Naive thymus-derived CD4-positive, alpha-beta T cell (primary cell): ENCODE measurements at regions not wholly inside any gene's neighbourhood (a gene's known extent, or its start where the extent isn't known, plus 50 kb on each side); places are given as distances from the start of the nearest gene placed in this dataset.

Experiments
- ATAC-seq: fragments of 150-1000 bp; cut with Tn5 transposase; 2 replicates; pipeline ENCODE4 v1.10.0; 2021; ENCODE audit warnings: mild to moderate bottlenecking, moderate library complexity
- CTCF ChIA-PET: fragments of 350-600 bp; sonication (Branson Sonifier 250); formaldehyde crosslinking; loops from one replicate; lab custom pipeline; 2021; ENCODE audit warnings: antibody characterized with exemption; lab: Charles Lee
- POLR2A ChIA-PET: fragments of 350-600 bp; sonication (Branson Sonifier 250); formaldehyde crosslinking; loops from one replicate; lab custom pipeline; 2021; ENCODE audit warnings: antibody characterized with exemption, inconsistent platforms; lab: Charles Lee
- DNase-seq, 9 donors: peaks; one replicate each; pipeline versions ENCODE4 v3.0.0 to v3.0.0-alpha.2; 2020 to 2022; ENCODE audit warnings: mixed read lengths in 1 of 9
- H3K27ac ChIP-seq: one replicate; pipeline ENCODE4 v1.7.0; 2013; ENCODE audit warnings: mild to moderate bottlenecking, low read depth, low read length, moderate library complexity
- H3K27me3 ChIP-seq, 2 donors: one replicate each; pipeline ENCODE4 v1.7.0; 2013; ENCODE audit warnings: low read length in 2 of 2, mild to moderate bottlenecking in 2 of 2, moderate library complexity in 2 of 2; ENCODE audit not compliant: control insufficient read depth in 2 of 2, insufficient read depth in 2 of 2
- H3K36me3 ChIP-seq, 3 experiments: 1 replicate in 2 of 3; 2 replicates in 1 of 3; pipeline ENCODE4 v1.7.0; 2013; ENCODE audit warnings: low read length in 3 of 3, mild to moderate bottlenecking in 3 of 3, moderate library complexity in 1 of 3; ENCODE audit not compliant: insufficient read depth in 3 of 3, control insufficient read depth in 2 of 3
- H3K4me1 ChIP-seq, 2 donors: one replicate each; pipeline ENCODE4 v1.7.0; 2013; ENCODE audit warnings: low read length in 2 of 2, mild to moderate bottlenecking in 2 of 2, moderate library complexity in 1 of 2; ENCODE audit not compliant: control insufficient read depth in 2 of 2, insufficient read depth in 2 of 2
- H3K4me3 ChIP-seq: 2 replicates; pipeline ENCODE4 v1.7.0; 2013; ENCODE audit warnings: mild to moderate bottlenecking, low read length
- H3K9me3 ChIP-seq, 3 experiments: 1 replicate in 2 of 3; 2 replicates in 1 of 3; pipeline ENCODE4 v1.7.0; 2013; ENCODE audit warnings: low read length in 3 of 3; ENCODE audit not compliant: control insufficient read depth in 2 of 3
- H3K27ac Mint-ChIP-seq, 9 donors: one replicate each; pipeline ENCODE4 v1.8.0; 2020 to 2022; ENCODE audit warnings: mixed read lengths in 9 of 9, mild to moderate bottlenecking in 8 of 9, moderate library complexity in 5 of 9, inconsistent platforms in 2 of 9
- H3K27me3 Mint-ChIP-seq, 5 donors: one replicate each; pipeline ENCODE4 v1.8.0; 2021 to 2022; ENCODE audit warnings: mixed read lengths in 5 of 5, mild to moderate bottlenecking in 1 of 5
- H3K36me3 Mint-ChIP-seq, 5 donors: one replicate each; pipeline ENCODE4 v1.8.0; 2020 to 2022; ENCODE audit warnings: mixed read lengths in 5 of 5, mild to moderate bottlenecking in 3 of 5, inconsistent platforms in 1 of 5
- H3K4me1 Mint-ChIP-seq, 7 donors: one replicate each; pipeline ENCODE4 v1.8.0; 2020 to 2022; ENCODE audit warnings: mixed read lengths in 7 of 7, mild to moderate bottlenecking in 3 of 7, inconsistent platforms in 1 of 7
- H3K4me3 Mint-ChIP-seq, 10 donors: one replicate each; pipeline ENCODE4 v1.8.0; 2020 to 2022; ENCODE audit warnings: mild to moderate bottlenecking in 10 of 10, mixed read lengths in 10 of 10, moderate library complexity in 6 of 10, inconsistent platforms in 2 of 10
- H3K9me3 Mint-ChIP-seq, 11 donors: one replicate each; pipeline ENCODE4 v1.8.0; 2020 to 2022; ENCODE audit warnings: mixed read lengths in 11 of 11, mild to moderate bottlenecking in 4 of 11, inconsistent platforms in 1 of 11, moderate library complexity in 1 of 11
- intact Hi-C, 2 donors: fragments of 100-400 bp; cut with micrococcal nuclease; formaldehyde crosslinking; loops; one replicate each; pipeline ENCODE4 v1.15.1; 2023

- Mint-ChIP-seq H3K4me1 (peaks cover 0 to 26% (median 6%) of the 10 kb centered on the region in 7 donors), H3K27me3 (peaks cover 0 to 11% (median 6%) of the 10 kb centered on the region in 5 donors), H3K27ac (no peak overlapping the region), H3K36me3 (peaks cover 4 to 9% (median 7%) of the 10 kb centered on the region in 5 donors), H3K4me3 (no peak overlapping the region), H3K9me3 (peaks cover 1 to 12% (median 7%) of the 10 kb centered on the region in 11 donors)
- Histone ChIP-seq H3K27me3 (no peaks in the 10 kb centered on the region), H3K4me3 (no peak overlapping the region), H3K27ac (no peak overlapping the region), H3K4me1 (no peaks in the 10 kb centered on the region), H3K36me3 (no peaks in the 10 kb centered on the region), H3K9me3 (no peaks in the 10 kb centered on the region)
- DNase-seq (no peak), ATAC-seq (no peak)
- intact Hi-C loops: no loop called here
- ChIA-PET CTCF (no interaction called here), POLR2A (no interaction called here)
Measured at GRCh38 chr5:175591293-175591692, 66.6 kb upstream of the HRH2 start.

- Mint-ChIP-seq H3K27ac (no peak overlapping the region), H3K27me3 (peaks cover 0 to 10% (median 7%) of the 10 kb centered on the region in 5 donors), H3K4me3 (no peak overlapping the region), H3K9me3 (peaks cover 0 to 10% (median 4%) of the 10 kb centered on the region in 11 donors), H3K36me3 (peaks cover 0 to 7% (median 5%) of the 10 kb centered on the region in 5 donors), H3K4me1 (peaks cover 0 to 27% (median 5%) of the 10 kb centered on the region in 7 donors)
- no peaks in the 10 kb centered on the region for H3K27me3 ChIP-seq
- H3K4me3 ChIP-seq: no peak overlapping the region
- H3K36me3 ChIP-seq: no peaks in the 10 kb centered on the region
- DNase-seq (no peak), ATAC-seq (no peak)
- ChIA-PET POLR2A (no interaction called here), CTCF (no interaction called here)
- no peaks in the 10 kb centered on the region for H3K4me1 ChIP-seq
- intact Hi-C loops: no loop called here
- H3K27ac ChIP-seq: no peak overlapping the region
- no peaks in the 10 kb centered on the region for H3K9me3 ChIP-seq
Measured at GRCh38 chr5:175593794-175594193, 64.1 kb upstream of the HRH2 start.

GRCh38 chr5:175595905-175596304, 62.0 kb upstream of the HRH2 start:
- intact Hi-C loops: no loop called here
- Histone ChIP-seq H3K27me3 (no peaks in the 10 kb centered on the region), H3K36me3 (no peaks in the 10 kb centered on the region), H3K4me1 (no peaks in the 10 kb centered on the region), H3K9me3 (no peaks in the 10 kb centered on the region), H3K4me3 (no peak overlapping the region), H3K27ac (no peak overlapping the region)
- Mint-ChIP-seq H3K4me1 (peaks cover 0 to 19% (median 0%) of the 10 kb centered on the region in 7 donors), H3K4me3 (no peak overlapping the region), H3K36me3 (peaks cover 0 to 7% (median 5%) of the 10 kb centered on the region in 5 donors), H3K9me3 (peaks cover 0 to 10% (median 4%) of the 10 kb centered on the region in 11 donors), H3K27me3 (peaks cover 0 to 11% (median 5%) of the 10 kb centered on the region in 5 donors), H3K27ac (peak overlapping the region in 1 of 9 donors; percentile 6)
- DNase-seq: no peak
- ChIA-PET CTCF (no interaction called here), POLR2A (no interaction called here)
- no peak for ATAC-seq

GRCh38 chr5:175596761-175597189, 61.1 kb upstream of the HRH2 start:
- peaks cover 0 to 7% (median 5%) of the 10 kb centered on the region in 5 donors for H3K36me3 Mint-ChIP-seq
- no peak overlapping the region for H3K4me3 Mint-ChIP-seq
- CTCF ChIA-PET: interaction anchor here (0.6 kb wide), 1 partner anchor 122 kb away, joined by 3 read pairs; no protein-coding TSS in a partner anchor
- H3K27ac ChIP-seq: no peak overlapping the region
- H3K4me1 ChIP-seq: no peaks in the 10 kb centered on the region
- peaks cover 0 to 11% (median 5%) of the 10 kb centered on the region in 5 donors for H3K27me3 Mint-ChIP-seq
- no peak overlapping the region for H3K4me3 ChIP-seq
- no peaks in the 10 kb centered on the region for H3K9me3 ChIP-seq
- H3K4me1 Mint-ChIP-seq: peaks cover 0 to 18% (median 0%) of the 10 kb centered on the region in 7 donors
- no peak for DNase-seq
- H3K27me3 ChIP-seq: no peaks in the 10 kb centered on the region
- H3K36me3 ChIP-seq: no peaks in the 10 kb centered on the region
- no peak for ATAC-seq
- no peak overlapping the region for H3K27ac Mint-ChIP-seq
- H3K9me3 Mint-ChIP-seq: peaks cover 0 to 10% (median 4%) of the 10 kb centered on the region in 11 donors
- POLR2A ChIA-PET: no interaction called here
- intact Hi-C loops: no loop called here

GRCh38 chr5:175597718-175598117, 60.2 kb upstream of the HRH2 start:
- Mint-ChIP-seq H3K36me3 (peaks cover 0 to 7% (median 5%) of the 10 kb centered on the region in 5 donors), H3K4me1 (peaks cover 0 to 15% (median 0%) of the 10 kb centered on the region in 7 donors), H3K4me3 (no peak overlapping the region), H3K27me3 (peaks cover 0 to 11% (median 8%) of the 10 kb centered on the region in 5 donors), H3K27ac (no peak overlapping the region), H3K9me3 (peaks cover 0 to 10% (median 4%) of the 10 kb centered on the region in 11 donors)
- Histone ChIP-seq H3K27me3 (no peaks in the 10 kb centered on the region), H3K9me3 (no peaks in the 10 kb centered on the region), H3K4me3 (no peak overlapping the region), H3K27ac (no peak overlapping the region), H3K36me3 (no peaks in the 10 kb centered on the region), H3K4me1 (no peaks in the 10 kb centered on the region)
- no peak for ATAC-seq
- intact Hi-C loops: no loop called here
- DNase-seq: no peak
- CTCF ChIA-PET: no interaction called here
- POLR2A ChIA-PET: no interaction called here

- no peak for ATAC-seq
- no peak overlapping the region for H3K4me3 ChIP-seq
- no peaks in the 10 kb centered on the region for H3K36me3 ChIP-seq
- no peak overlapping the region for H3K27ac ChIP-seq
- H3K4me3 Mint-ChIP-seq: no peak overlapping the region
- intact Hi-C loops: no loop called here
- H3K27ac Mint-ChIP-seq: no peak overlapping the region
- POLR2A ChIA-PET: no interaction called here
- no peak for DNase-seq
- peaks cover 0 to 15% (median 9%) of the 10 kb centered on the region in 5 donors for H3K27me3 Mint-ChIP-seq
- H3K4me1 Mint-ChIP-seq: peaks cover 0 to 14% (median 0%) of the 10 kb centered on the region in 7 donors
- peaks cover 0 to 10% (median 4%) of the 10 kb centered on the region in 11 donors for H3K9me3 Mint-ChIP-seq
- CTCF ChIA-PET: no interaction called here
- H3K4me1 ChIP-seq: no peaks in the 10 kb centered on the region
- H3K27me3 ChIP-seq: no peaks in the 10 kb centered on the region
- H3K9me3 ChIP-seq: no peaks in the 10 kb centered on the region
- H3K36me3 Mint-ChIP-seq: peaks cover 0 to 7% (median 5%) of the 10 kb centered on the region in 5 donors
Measured at GRCh38 chr5:175598774-175599173, 59.1 kb upstream of the HRH2 start.

- no peak overlapping the region for H3K4me3 Mint-ChIP-seq
- no peaks in the 10 kb centered on the region for H3K4me1 ChIP-seq
- no peak overlapping the region for H3K27ac Mint-ChIP-seq
- H3K9me3 Mint-ChIP-seq: peaks cover 0 to 8% (median 2%) of the 10 kb centered on the region in 11 donors
- peaks cover 0 to 2% of the 10 kb centered on the region in 2 donors for H3K27me3 ChIP-seq
- H3K36me3 ChIP-seq: no peaks in the 10 kb centered on the region
- ChIA-PET CTCF (interaction anchor here (1.2 kb wide), 1 partner anchor 125 kb away, joined by 3 read pairs; no protein-coding TSS in a partner anchor), POLR2A (interaction anchor here (0.6 kb wide), 1 partner anchor 16 kb away, joined by 3 read pairs; no protein-coding TSS in a partner anchor)
- peaks cover 0 to 6% (median 5%) of the 10 kb centered on the region in 5 donors for H3K36me3 Mint-ChIP-seq
- ATAC-seq: no peak
- no peaks in the 10 kb centered on the region for H3K9me3 ChIP-seq
- H3K27me3 Mint-ChIP-seq: peaks cover 0 to 18% (median 9%) of the 10 kb centered on the region in 5 donors
- no peak overlapping the region for H3K4me3 ChIP-seq
- intact Hi-C loops: no loop called here
- DNase-seq: no peak
- peaks cover 0 to 14% (median 0%) of the 10 kb centered on the region in 7 donors for H3K4me1 Mint-ChIP-seq
- no peak overlapping the region for H3K27ac ChIP-seq
Measured at GRCh38 chr5:175599210-175599609, 58.7 kb upstream of the HRH2 start.
